Mesothelial cell of epicardium (in vitro differentiated cells): ENCODE measurements at regions not wholly inside any gene's neighbourhood (a gene's known extent, or its start where the extent isn't known, plus 50 kb on each side); places are given as distances from the start of the nearest gene placed in this dataset.

Experiments used
- DNase-seq, 2 experiments: peaks; one replicate each; pipeline ENCODE4 v3.0.0; 2021; ENCODE audit warnings: low spot score in 2 of 2; ENCODE audit not compliant: unreplicated experiment in 2 of 2
- H3K27ac Mint-ChIP-seq: 2 replicates; pipeline ENCODE4 v1.8.0; 2021; ENCODE audit warnings: mixed read lengths
- H3K27me3 Mint-ChIP-seq: 2 replicates; pipeline ENCODE4 v1.8.0; 2021; ENCODE audit warnings: low read depth, mixed read lengths
- H3K36me3 Mint-ChIP-seq: 2 replicates; pipeline ENCODE4 v1.8.0; 2021; ENCODE audit warnings: mixed read lengths
- H3K4me1 Mint-ChIP-seq: 2 replicates; pipeline ENCODE4 v1.8.0; 2021; ENCODE audit warnings: mixed read lengths
- H3K4me3 Mint-ChIP-seq: 2 replicates; pipeline ENCODE4 v1.8.0; 2021; ENCODE audit warnings: mild to moderate bottlenecking, moderate library complexity, mixed read lengths
- H3K9me3 Mint-ChIP-seq: 2 replicates; pipeline ENCODE4 v1.8.0; 2021; ENCODE audit warnings: mixed read lengths
- TF ChIP-seq, protein P1 (sequence below): fragments of 200-600 bp; sonication (generic); IDR thresholded peaks from one replicate; pipeline ENCODE4 v1.5.0; 2021; ENCODE audit warnings: antibody characterized with exemption; ENCODE audit not compliant: unreplicated experiment

DNA sequence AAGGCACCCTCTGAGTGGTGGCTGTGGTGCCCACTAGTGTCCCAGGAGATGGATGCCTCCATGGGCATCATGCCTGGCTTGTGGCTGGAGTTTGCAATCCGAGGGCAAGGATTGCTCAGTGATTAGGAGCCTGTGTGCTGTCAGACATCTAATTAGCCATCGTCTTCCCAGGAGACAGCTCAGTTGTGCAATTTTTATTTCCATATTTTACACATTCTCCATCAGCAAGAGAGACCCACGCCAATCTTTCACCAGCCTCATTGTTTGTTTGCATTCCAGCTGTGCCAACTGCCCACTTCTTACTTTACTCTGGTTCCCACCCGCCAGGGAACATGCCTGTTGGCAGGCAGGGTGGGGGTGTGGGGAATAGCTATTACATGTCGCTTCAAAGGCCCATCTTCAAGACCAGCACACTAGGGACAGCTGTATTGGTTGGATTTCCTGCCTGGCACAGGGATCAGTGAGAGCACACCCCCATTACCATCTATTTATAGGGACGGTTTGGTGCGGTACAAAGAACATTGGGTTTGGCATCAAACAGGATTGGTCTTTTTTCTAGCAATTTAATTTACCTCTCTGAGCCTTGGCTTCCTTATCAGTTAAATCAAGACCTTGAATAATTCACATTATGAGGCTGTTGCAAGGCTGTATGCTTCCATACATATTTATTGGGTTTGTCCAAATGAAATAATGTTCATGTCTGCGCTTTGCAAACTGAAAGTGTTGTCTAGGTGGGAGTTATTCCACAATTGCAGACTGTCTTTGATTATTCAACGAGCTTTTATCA lies 80.7 kb upstream of the NAV2 start:
- peaks cover 18% of the 10 kb centered on the region for H3K9me3 Mint-ChIP-seq
- TF ChIP-seq, protein P1, sequence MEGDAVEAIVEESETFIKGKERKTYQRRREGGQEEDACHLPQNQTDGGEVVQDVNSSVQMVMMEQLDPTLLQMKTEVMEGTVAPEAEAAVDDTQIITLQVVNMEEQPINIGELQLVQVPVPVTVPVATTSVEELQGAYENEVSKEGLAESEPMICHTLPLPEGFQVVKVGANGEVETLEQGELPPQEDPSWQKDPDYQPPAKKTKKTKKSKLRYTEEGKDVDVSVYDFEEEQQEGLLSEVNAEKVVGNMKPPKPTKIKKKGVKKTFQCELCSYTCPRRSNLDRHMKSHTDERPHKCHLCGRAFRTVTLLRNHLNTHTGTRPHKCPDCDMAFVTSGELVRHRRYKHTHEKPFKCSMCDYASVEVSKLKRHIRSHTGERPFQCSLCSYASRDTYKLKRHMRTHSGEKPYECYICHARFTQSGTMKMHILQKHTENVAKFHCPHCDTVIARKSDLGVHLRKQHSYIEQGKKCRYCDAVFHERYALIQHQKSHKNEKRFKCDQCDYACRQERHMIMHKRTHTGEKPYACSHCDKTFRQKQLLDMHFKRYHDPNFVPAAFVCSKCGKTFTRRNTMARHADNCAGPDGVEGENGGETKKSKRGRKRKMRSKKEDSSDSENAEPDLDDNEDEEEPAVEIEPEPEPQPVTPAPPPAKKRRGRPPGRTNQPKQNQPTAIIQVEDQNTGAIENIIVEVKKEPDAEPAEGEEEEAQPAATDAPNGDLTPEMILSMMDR: no peak
- peaks cover 10% of the 10 kb centered on the region for H3K4me1 Mint-ChIP-seq
- no peak overlapping the region for H3K4me3 Mint-ChIP-seq
- no peaks in the 10 kb centered on the region for H3K27me3 Mint-ChIP-seq
- no peaks in the 10 kb centered on the region for H3K36me3 Mint-ChIP-seq
- no peak overlapping the region for H3K27ac Mint-ChIP-seq
- no peak for DNase-seq

DNA sequence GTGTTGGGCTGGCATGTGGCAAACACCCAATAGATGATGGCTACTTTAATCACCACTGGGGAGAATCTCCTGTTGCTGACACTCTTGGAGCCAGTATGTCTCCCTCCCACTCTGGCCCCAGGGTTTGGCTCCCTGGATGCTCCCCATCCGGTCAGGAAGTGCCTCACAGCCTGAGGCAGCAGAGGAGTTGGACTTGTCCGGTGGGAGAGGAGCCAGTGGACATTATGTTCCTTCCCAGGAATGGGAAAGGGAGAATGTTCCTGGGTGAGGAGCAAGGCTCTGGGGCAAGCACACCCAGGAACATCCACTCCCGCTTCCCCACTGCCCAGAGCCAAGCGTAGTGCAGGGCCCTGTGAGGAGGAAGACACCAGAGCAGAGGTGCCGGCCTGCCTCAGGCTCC lies 84.6 kb upstream of the NAV2 start:
- DNase-seq: no peak
- Mint-ChIP-seq H3K9me3 (peaks cover 26% of the 10 kb centered on the region), H3K4me3 (no peak overlapping the region), H3K4me1 (peaks cover 10% of the 10 kb centered on the region), H3K27me3 (peaks cover 3% of the 10 kb centered on the region), H3K36me3 (no peaks in the 10 kb centered on the region), H3K27ac (no peak overlapping the region)
- TF ChIP-seq, protein P1: no peak

DNA sequence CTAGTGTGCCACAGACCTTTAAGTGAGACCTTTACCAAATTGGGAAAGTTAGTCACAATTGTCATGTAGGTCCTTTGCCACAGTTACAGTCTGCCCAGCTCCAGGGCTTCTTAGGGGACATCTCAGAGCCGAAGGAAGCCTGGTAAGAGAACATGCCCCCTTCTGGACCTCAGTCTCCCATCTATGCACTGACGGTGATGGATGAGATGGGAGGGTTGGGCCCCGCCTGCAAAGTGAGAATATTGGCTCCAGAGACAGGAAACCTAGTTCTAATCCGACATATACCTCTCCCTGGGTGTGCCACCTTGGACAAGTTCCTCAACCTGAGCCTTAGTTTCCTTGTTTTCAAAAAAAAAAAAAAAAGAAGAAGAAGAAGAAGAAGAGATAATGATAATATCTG lies 85.1 kb upstream of the NAV2 start:
- Mint-ChIP-seq H3K9me3 (peaks cover 28% of the 10 kb centered on the region), H3K27ac (no peak overlapping the region), H3K36me3 (no peaks in the 10 kb centered on the region), H3K27me3 (peaks cover 5% of the 10 kb centered on the region), H3K4me3 (no peak overlapping the region), H3K4me1 (peaks cover 8% of the 10 kb centered on the region)
- TF ChIP-seq, protein P1: no peak
- no peak for DNase-seq

DNA sequence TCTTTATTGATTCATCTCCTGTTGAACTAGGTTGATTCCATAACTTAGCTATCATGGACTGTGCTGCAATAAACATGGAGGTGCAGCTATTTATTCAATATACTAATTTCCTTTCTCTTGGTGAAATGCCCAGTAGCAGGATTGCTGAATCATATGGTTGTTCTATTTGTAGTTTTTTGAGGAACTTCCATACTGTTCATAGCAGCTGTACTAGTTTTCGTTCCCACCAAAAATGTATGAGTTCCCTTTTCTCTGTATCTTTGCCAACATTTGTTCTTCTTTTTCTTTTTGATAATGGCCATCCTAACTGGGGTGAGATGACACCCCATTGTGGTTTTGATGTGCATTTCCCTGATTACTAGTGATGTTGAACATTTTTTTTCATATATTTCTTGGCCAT lies 87.2 kb upstream of the NAV2 start:
- Mint-ChIP-seq H3K9me3 (peaks cover 36% of the 10 kb centered on the region), H3K27me3 (peaks cover 17% of the 10 kb centered on the region), H3K36me3 (no peaks in the 10 kb centered on the region), H3K4me3 (no peak overlapping the region), H3K27ac (no peak overlapping the region), H3K4me1 (no peaks in the 10 kb centered on the region)
- TF ChIP-seq, protein P1: no peak
- no peak for DNase-seq

DNA sequence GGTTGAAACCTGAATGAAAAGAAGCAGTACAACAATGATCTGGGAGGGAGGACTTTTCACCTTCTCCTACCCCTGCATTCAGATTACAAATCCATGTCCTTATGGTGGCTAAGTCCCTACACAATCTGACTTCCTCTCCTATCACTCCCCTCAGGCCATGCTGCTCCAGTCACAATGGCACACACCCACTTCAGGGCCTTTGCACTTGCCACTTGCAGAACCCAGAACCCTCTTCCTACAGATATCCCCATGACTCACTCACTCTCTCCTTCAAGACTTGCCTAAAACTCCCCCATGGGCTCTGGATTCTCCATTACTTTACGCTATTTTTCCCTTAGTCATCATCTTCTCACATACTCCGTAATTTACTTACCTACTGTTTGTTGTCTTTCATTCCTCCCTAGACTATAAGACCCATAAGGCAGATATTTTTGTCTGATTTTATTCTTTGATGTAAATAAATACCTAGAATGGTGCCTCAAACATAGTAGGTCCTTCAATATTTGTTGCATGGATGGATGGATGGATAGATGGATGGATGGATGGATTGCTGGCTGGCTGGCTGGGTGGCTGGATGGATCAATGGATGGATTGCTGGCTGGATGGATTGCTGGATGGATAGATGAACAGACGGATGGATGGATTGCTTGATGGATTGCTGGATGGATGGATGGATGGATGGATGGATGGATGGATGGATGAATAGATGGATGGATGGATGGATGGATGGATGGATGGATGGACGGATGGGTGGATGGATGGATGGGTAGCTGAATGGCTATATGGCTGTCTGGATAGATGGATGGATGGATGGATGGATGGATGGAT lies 94.7 kb upstream of the NAV2 start:
- peaks cover 9% of the 10 kb centered on the region for H3K9me3 Mint-ChIP-seq
- H3K27ac Mint-ChIP-seq: no peak overlapping the region
- peaks cover 14% of the 10 kb centered on the region for H3K27me3 Mint-ChIP-seq
- no peaks in the 10 kb centered on the region for H3K36me3 Mint-ChIP-seq
- TF ChIP-seq, protein P1: no peak
- DNase-seq: no peak
- no peak overlapping the region for H3K4me3 Mint-ChIP-seq
- peaks cover 2% of the 10 kb centered on the region for H3K4me1 Mint-ChIP-seq
